Stimulated activated CD4-positive, alpha-beta T cell treated with anti-CD3 and anti-CD28 coated beads, Interleukin-1b, Interleukin-23, amount 100 ng/mL, for 24 hours (primary cell): ENCODE measurements at regions not wholly inside any gene's neighbourhood (a gene's known extent, or its start where the extent isn't known, plus 50 kb on each side); places are given as distances from the start of the nearest gene placed in this dataset.

Experiments
- DNase-seq, 4 experiments: peaks; one replicate each; pipeline ENCODE4 v3.0.0-alpha.2; 2020; ENCODE audit warnings: low read depth in 4 of 4, low spot score in 1 of 4

DNA sequence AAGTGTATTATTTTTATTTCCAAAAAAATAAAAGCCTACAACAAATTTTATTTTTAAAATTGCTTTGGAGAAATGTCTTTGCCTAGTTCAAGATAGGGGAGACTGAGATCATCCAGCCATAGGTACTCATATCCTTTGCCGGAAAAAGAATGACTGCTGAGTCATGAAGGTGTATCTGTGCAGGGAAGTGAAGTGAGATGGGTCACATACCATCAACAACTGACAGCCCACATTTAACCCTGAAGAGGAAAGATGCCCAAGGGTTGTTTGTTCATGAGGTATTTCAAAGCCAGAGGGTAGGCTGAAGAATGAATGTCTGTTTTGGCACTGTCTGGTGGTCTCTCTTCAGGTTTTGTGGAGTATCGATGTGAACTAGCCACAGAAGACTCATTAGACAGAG, 106.7 kb upstream of the TTC29 start:
- DNase-seq: no peak

DNA sequence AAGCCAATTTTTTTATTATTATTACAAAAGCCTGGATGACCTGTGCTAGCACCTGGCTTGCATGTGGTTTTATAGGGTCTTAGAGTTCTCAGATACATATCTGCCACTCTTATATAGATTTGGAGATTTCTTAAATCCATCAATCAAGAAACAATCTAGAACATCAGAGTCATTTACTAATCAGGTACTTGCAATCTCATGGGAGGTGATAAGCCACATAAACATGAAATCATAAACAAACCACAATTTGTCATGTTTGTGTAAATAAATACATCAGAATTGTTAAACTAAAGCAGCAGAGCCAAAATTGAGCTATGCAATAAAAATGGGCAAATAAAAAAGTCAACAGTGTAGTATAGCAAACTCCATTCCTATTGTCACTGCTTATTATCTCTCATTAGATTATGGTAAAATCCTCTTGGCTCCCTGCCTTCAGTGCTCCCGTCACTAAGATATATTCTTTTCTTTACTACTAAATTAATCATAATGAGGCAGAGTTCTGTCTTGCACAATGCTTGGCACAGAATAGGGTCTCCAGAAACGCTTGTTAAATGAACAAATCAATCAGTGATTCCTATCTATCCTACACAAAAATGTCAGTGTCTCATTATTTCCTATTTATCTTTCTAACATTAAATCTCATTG, 108.7 kb upstream of the TTC29 start:
- no peak for DNase-seq

DNA sequence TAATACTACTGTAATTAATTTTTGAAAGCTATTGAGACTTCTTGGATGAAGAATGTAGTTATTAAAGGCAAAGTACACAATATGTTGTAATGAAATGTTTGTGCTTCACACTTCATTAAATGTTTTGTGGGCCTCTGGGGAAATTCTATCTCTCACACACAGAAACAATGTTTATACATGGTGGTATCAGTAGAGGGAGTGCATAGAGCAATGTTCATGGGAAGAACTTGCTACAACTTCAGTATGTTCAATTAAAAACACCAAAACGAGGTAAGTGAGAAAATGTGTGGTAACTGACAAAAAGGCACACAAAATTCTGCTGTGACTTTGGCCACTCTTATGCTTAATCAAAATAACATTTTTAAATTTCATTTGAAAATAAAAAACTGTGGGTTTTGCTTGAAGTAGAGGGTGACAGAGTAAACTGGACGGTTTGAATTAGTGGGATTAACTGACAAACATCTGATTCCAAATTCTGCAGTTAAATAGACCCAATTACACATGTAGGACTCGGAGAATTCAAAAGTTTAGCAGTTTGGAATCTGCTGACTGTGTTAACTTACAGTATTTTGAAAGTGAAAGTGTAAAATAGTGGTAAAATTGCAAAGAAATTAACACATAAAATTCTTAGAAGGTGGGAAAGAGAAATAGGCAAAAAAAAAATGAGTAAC, 111.4 kb upstream of the TTC29 start:
- no peak for DNase-seq

DNA sequence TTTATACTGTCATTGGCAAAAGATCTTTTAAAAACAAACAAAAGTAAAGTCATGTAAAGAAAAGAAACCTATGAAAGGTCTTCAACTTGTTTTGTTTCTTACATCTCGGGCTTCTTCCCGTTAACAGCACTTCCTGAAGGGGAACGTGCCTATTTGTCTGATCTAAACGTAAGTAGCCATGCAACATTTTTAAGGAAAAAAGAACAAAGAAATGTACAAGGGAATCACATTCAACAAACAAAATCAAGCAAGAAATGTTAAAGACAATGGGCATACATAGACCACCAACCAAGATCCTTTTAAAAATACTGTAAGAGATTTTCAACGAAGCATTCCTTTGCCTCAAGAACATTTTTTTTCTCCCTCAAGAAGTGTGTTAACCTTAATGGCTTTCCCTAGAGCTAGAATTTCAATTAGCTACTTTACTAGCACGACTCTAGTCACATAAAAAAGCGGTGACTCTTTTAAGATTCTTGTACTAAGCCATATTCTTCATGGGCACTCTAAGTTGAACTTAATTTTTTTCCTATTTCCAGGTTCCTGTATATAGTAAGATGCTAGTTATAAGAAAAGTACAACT, 112.0 kb upstream of the TTC29 start:
- no peak for DNase-seq

DNA sequence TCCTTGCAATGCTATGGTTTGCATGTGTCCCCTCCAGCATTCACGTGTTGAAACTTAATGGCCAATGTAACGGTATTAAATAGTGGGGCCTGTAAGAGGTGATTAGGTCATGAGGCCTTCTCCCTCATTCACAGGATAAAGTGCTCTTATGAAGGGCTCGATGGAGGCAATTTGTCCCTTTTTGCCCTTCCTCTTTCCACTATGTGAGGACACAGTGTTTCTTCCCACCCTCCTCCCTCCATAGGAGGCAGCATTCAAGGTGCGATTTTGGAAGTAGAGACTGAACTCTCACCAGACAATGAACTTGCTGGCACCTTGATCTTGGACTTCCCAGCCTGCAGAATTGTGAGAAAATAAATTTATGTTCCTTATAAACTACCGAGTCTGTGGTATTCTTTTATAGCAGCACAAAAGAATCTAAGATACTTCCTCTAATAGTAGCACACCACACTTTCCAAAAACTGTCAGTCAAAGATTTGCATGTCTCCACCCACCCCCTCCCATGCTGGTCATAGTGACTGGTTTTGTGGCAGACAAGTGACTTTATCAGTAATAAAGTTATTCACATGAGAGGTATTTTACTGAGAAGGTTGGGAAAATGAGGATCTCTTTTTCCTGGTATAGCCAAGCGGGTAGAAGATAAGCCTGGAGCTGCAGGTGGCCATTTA, 113.5 kb upstream of the TTC29 start:
- DNase-seq: no peak

DNA sequence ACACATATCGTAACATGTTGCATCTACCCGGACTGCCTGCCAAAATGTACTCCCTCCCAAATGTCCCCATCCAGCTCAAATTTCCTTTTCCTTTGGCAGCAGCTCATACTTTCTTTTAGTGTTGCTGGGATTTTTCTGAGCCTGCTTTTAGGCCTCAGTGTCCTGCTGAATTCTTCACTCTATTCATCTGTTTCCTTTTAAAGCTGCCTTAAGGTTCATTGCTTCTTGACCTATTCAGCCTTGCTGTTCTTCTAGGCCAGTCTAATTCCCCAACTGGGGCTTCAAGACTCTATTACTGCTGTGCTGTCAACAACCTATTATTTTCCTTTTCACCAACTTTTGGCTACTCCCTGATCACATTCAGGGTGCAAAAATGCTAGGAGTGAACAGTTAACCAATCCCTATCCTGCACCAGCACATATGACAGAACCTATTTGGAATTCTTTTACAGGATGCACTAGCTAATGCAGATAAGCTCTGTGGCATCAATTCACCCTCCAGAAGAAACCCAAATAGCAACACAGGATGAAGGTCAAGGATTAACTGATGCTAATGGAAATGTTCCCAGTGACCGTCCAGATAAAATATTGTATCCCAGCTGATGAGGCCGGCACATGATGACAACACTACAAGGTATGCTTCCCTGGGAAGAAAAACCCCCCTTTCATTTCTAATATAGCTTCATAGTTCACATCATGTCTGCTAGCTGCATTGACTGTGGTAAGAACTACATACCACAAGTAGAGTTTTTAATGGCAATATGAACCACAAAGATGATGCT, 114.7 kb upstream of the TTC29 start:
- DNase-seq: no peak

DNA sequence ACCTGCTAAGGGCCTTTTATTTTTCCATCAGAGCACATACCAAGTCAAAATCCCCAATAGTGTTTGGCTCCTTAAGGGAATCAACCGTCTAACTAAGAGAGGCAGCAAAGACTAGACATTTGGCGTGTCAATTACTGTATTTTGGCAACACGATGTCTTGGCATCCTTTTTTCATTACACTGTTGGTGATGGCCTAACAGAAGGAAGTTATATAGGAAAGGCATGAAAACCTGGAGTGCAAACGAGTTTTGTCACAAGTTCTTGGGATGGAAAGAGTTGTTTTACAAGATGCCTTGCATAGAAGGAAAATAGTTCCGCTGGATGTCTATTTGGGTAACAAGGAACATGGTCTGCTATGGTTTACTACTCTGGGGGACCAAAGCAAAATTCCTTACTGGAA, 119.2 kb upstream of the TTC29 start:
- DNase-seq: no peak

DNA sequence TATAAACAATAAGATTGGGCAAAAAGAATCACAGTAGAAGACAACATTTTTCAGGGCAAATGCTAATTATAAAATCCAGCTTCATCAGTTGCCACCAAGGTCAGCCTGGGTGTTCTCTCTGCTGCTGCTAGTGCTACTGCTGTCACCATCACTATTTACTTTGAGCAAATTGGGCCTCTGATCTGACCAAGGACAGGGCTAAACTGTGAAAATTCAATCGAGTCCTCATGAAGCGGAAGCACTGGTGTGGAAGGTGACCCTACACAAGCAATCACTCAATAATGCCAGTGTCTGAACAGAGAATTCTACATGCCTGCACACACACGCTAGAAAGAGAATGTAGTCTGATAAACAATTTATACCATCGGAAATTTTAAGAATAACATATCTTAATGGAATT, 122.9 kb upstream of the TTC29 start:
- no peak for DNase-seq

DNA sequence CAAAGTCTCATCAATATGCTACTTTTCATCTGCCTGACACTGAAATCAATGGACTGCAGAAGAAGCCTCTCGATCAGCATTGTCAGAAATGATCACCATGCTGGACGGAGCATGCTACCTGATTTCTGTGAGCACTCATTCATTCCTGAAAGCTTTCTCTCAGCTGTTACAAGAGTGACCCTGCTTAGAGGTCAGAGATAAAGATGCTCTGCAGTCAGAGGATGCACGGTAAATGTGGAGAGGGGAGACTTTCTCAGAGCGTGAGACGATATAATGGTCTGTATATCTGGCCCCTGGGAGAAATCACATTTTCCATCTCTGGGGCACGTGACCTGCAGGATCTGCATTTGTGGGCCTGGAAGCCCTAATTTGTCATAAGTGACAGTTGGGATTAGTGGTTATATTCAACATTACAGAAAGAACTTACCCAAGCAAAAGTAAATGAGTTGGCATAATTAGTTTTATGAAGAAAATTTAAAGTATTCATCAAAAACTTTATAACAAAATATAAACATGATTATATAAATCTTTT, 125.6 kb upstream of the TTC29 start:
- no peak for DNase-seq

DNA sequence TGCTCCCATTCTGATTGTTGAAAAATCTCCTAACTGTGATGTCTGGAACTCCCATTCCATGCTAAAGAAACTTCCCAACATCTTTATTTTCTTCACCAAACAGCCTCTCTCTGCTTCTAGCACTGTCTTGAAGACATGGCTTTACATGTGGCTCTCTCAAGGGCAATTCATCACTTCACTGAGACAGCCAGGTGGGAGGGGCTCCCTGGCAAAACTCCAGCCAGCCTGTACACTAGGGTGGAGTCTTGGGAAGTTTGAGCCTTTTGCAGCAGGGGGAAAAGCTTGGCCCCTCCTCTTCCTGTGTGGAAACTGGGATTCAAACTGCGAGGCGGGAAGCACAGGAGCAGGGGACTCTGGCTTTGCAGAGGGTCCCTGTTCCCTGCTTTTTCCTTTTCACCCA, 130.5 kb upstream of the TTC29 start:
- no peak for DNase-seq

DNA sequence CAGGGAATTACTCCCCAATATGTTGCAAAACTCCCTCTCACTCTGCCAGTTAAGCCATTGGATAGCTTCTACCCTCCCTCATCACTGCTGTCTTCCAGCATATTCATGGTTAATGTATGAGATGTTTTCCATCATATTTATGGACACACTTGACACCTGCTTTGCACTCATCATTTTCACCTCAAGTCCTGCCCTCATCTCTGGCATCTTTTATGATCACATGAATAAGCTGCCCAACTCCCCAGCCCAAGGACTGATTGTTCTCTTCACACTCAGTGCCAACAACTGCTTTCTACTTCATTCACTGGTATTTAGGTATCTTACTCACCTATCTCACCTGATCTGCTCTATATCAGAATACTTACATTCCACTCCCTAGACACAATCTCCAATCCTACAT, 131.1 kb upstream of the TTC29 start:
- no peak for DNase-seq

DNA sequence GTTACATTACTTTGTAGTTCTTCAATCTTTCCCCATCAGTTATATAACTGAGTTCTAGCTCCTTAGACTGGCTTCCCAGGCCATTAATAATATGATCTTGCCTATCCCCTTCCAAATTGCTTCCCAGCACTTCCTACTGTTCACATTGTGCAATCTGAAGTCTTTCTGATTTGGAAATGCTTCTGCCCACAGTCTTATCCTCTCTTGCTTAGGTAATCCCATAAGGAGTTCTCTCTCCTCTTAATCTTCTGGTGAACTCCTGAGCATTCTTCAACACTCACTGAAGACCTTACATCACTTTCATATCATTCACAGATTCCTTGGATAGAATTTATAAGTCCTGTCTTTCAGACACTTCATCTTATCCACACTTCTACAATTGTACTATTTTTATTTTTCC, 132.7 kb upstream of the TTC29 start:
- no peak for DNase-seq

DNA sequence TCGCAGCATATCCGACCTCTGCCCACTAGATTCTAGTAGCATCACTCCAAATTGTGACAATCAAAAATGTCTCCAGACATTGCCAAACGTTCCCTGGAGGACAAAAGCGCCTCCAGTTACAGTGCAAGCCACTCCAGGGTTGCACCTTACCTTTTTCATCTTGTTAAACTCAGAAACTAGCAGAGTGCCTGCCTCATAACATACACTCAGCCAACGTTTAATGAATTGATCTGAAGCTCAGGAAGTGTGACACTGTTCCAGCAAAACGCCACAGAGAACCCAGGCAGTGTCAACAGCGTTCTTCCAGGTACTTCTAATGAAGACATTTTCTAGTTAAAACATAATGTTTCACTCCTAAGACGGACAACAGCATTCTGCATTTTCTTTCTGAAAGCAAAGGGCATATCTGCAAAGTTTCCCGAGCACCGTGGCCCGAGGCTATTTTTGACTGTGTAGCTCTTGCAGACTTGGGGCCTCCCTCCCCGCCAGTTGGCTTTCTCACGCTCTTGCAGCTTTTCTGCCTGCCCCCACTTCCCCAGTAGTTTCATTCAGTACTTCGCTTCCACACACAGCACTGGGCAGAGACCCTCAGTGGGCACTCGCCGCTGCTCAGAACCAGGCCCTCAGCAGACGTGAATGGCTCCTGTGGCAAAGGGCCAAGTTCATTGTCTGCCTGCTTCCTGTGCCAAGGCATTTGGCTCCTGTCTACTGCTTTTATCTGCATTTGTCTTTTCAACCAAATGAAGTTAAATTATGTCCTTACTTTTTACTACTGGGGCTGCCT, 133.4 kb upstream of the TTC29 start:
- no peak for DNase-seq

DNA sequence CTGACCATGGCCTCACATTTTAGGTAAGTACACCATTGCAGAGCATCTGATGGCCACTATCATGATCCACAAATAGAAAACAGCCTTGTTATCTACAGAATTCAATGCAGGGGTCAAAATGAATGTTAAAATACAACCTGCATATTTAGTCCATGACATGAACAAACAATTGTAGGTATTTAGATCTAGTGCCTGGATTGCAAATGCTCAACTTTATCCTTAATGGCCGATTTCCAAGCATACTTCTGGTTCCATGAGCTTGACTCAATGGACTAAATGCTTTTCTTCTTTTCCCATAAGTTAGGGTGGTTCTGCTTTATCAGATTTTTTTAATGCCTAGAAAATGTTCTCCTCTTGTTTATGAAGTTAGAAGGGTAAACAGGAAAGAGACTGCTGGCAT, 139.2 kb upstream of the TTC29 start:
- no peak for DNase-seq

DNA sequence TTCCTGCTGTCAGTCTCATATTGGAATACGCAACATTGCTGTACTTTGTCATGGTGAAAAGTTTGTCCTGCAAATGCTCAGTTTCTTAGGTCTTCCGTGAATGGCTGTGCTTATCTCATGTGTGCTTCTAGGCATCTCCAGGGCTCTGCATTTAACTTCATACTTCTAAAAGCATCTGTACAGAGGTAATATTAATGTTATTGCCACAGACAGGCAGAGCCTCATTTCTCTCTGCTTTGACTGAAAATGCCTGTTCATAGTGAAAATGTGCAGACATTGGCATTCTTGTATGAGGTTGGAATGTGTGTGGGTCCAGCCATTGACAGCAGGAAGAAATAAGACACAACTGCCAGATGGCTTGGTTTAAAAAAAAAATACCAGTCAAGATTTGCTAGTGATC, 140.1 kb upstream of the TTC29 start:
- DNase-seq: no peak

DNA sequence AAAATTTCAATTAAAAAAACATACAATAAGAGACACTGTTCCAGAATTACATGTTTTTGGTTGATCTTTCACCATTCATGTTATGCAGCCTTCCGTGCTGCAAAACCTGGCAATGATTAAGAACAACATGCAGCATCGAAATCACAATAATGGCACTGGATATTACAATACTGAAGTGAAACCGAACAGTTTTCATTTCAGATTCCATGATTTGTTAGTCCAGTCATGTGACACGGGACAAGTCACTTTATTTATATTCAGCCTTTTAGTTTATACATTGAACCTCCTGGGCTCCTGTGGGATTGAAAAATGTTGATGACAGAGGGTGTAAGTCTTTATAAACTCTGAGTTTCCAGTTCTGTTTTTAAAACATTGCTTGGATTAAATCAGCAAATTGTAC, 142.5 kb upstream of the TTC29 start:
- DNase-seq: no peak

DNA sequence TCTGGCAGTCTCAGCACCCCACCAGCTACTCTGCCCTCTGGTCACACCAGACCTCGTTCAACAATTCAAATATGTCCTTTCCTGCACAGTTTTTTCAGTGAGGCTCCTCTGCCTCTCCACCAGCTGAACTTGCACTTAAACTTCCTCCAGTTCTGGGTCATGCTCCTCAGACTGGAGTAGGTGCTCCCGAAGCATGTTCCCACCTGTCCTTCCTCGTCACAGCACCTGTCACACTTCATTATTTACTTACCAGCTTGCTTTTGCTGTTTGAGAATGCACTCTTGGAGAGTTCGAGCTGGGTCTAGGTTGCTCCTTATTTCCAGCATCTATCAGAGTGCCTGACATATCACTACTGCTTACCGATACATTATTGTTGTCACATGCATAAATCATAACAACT, 144.8 kb upstream of the TTC29 start:
- no peak for DNase-seq

DNA sequence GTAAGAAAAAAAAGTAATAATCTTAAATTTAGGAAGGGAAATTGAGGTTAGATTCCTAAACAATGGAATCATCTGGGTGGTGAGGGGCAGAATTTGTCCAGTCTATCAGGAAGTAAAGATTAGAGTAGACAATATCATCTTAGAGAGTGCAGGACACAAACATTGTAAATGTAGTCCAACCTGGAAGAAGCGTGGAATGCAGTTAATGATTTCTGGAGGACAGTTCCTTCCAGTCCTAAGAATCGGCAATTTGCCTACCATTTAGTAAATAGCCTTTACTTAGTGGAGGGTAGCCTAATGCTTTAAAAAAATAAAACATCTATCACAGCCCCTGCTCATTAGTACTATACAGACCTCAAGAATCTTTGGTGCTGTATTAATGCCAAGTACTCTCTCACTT, 147.5 kb upstream of the TTC29 start:
- DNase-seq: no peak

DNA sequence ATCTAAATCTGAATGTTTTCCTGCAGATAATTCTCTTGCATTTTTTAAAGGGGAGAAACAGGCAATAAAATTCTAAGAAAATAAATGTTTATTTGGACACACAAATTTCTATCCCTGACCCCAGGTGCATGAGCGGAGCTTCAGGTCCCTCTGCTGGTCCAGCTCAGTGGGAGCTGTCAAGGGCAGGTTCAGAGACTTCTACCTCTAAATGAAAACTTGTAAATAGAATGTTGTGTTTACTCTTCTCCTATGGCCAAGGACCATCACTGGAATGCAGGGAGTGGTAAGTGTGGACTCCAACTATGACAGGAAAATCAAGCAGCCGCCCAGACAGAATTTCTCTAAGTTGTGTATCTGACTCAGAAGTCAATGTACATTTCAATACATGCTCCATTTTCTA, 148.6 kb upstream of the TTC29 start:
- DNase-seq: no peak
